Subcutaneous abdominal adipose tissue (tissue), 5 donors: ENCODE measurements at regions not wholly inside any gene's neighbourhood (a gene's known extent, or its start where the extent isn't known, plus 50 kb on each side); places are given as distances from the start of the nearest gene placed in this dataset.

ENCODE experiments used
- H3K27ac ChIP-seq: one replicate; pipeline ENCODE4 v1.7.0; 2013; ENCODE audit warnings: low read depth, mild to moderate bottlenecking, inconsistent platforms, low read length, moderate library complexity
- H3K27me3 ChIP-seq, 5 donors: one replicate each; pipeline ENCODE4 v1.7.0; 2013; ENCODE audit warnings: low read length in 5 of 5, inconsistent platforms in 1 of 5; ENCODE audit not compliant: control insufficient read depth in 5 of 5, insufficient read depth in 4 of 5
- H3K36me3 ChIP-seq, 5 donors: one replicate each; pipeline ENCODE4 v1.7.0; 2013; ENCODE audit warnings: low read length in 5 of 5; ENCODE audit not compliant: control insufficient read depth in 5 of 5, insufficient read depth in 5 of 5
- H3K4me1 ChIP-seq, 5 donors: one replicate each; pipeline ENCODE4 v1.7.0; 2013; ENCODE audit warnings: low read length in 5 of 5, mild to moderate bottlenecking in 3 of 5, moderate library complexity in 1 of 5; ENCODE audit not compliant: control insufficient read depth in 5 of 5, insufficient read depth in 5 of 5
- H3K4me3 ChIP-seq, 5 donors: one replicate each; pipeline ENCODE4 v1.7.0; 2013; ENCODE audit warnings: low read length in 5 of 5, low read depth in 1 of 5
- H3K9ac ChIP-seq, 5 donors: one replicate each; pipeline ENCODE4 v1.7.0; 2013; ENCODE audit warnings: low read length in 5 of 5, mild to moderate bottlenecking in 4 of 5, moderate library complexity in 3 of 5
- H3K9me3 ChIP-seq, 5 donors: one replicate each; pipeline ENCODE4 v1.7.0; 2013; ENCODE audit warnings: low read length in 5 of 5; ENCODE audit not compliant: control insufficient read depth in 5 of 5
- donor health status: healthy.
- donor health status: healthy.
- donor health status: healthy.
- donor health status: healthy.
- donor health status: healthy.

- no peak overlapping the region for H3K4me3 ChIP-seq
- no peak overlapping the region for H3K27ac ChIP-seq
- H3K36me3 ChIP-seq = no peaks in the 10 kb centered on the region
- H3K9ac ChIP-seq = no peak overlapping the region
- no peaks in the 10 kb centered on the region for H3K9me3 ChIP-seq
- H3K27me3 ChIP-seq = no peaks in the 10 kb centered on the region
- H3K4me1 ChIP-seq = peaks cover 0 to 8% (median 0%) of the 10 kb centered on the region in 5 donors
These were observed 244.7 kb downstream of the KCNS3 start for GRCh38 chr2:18123211-18123570.

GRCh38 chr2:18122544-18123210 lies 244.2 kb downstream of the KCNS3 start:
- H3K27me3 ChIP-seq = no peaks in the 10 kb centered on the region
- peaks cover 0 to 8% (median 0%) of the 10 kb centered on the region in 5 donors for H3K4me1 ChIP-seq
- H3K36me3 ChIP-seq = no peaks in the 10 kb centered on the region
- H3K27ac ChIP-seq = no peak overlapping the region
- H3K4me3 ChIP-seq = no peak overlapping the region
- no peak overlapping the region for H3K9ac ChIP-seq
- no peaks in the 10 kb centered on the region for H3K9me3 ChIP-seq

GRCh38 chr2:18119883-18120282 lies 241.4 kb downstream of the KCNS3 start:
- Histone ChIP-seq H3K4me3 (no peak overlapping the region), H3K9ac (no peak overlapping the region), H3K9me3 (no peaks in the 10 kb centered on the region), H3K4me1 (peaks cover 0 to 8% (median 0%) of the 10 kb centered on the region in 5 donors), H3K27ac (no peak overlapping the region), H3K27me3 (no peaks in the 10 kb centered on the region), H3K36me3 (no peaks in the 10 kb centered on the region)

- Histone ChIP-seq H3K27ac (no peak overlapping the region), H3K36me3 (no peaks in the 10 kb centered on the region), H3K4me3 (no peak overlapping the region), H3K9me3 (no peaks in the 10 kb centered on the region), H3K4me1 (peaks cover 0 to 6% (median 0%) of the 10 kb centered on the region in 5 donors), H3K9ac (no peak overlapping the region), H3K27me3 (no peaks in the 10 kb centered on the region)
These were observed 240.2 kb downstream of the KCNS3 start for GRCh38 chr2:18118703-18119102.

GRCh38 chr2:18117592-18117991 lies 239.1 kb downstream of the KCNS3 start:
- H3K4me1 ChIP-seq = peaks cover 0 to 2% (median 0%) of the 10 kb centered on the region in 5 donors
- no peaks in the 10 kb centered on the region for H3K36me3 ChIP-seq
- no peak overlapping the region for H3K27ac ChIP-seq
- no peak overlapping the region for H3K4me3 ChIP-seq
- no peaks in the 10 kb centered on the region for H3K9me3 ChIP-seq
- no peak overlapping the region for H3K9ac ChIP-seq
- no peaks in the 10 kb centered on the region for H3K27me3 ChIP-seq

DNA sequence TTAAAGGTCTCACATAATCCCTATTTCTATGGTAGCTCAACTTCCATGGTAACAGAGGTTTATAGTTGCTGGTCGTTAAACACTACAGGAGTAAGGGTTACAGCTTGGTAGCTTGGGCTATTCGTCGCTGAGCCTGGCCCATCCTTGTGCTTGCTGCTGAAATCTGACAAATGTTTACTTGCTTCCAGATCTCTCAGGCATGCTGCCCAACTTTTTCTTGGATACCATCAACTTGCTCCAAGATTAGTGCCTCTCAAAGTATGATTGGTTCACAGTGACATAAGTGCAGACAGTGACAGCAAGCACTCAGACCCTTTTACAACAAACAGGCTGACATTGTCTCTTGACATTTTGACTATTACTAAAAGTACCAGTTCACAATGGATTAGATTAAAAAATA lies 231.8 kb downstream of the KCNS3 start:
- H3K27ac ChIP-seq = no peak overlapping the region
- no peaks in the 10 kb centered on the region for H3K27me3 ChIP-seq
- no peaks in the 10 kb centered on the region for H3K36me3 ChIP-seq
- H3K4me1 ChIP-seq = no peaks in the 10 kb centered on the region
- no peak overlapping the region for H3K4me3 ChIP-seq
- H3K9me3 ChIP-seq = no peaks in the 10 kb centered on the region
- no peak overlapping the region for H3K9ac ChIP-seq

GRCh38 chr2:18106841-18107240 lies 228.4 kb downstream of the KCNS3 start:
- Histone ChIP-seq H3K9me3 (no peaks in the 10 kb centered on the region), H3K36me3 (no peaks in the 10 kb centered on the region)

GRCh38 chr2:18105929-18106328 lies 227.5 kb downstream of the KCNS3 start:
- no peaks in the 10 kb centered on the region for H3K4me1 ChIP-seq
- H3K9ac ChIP-seq = no peak overlapping the region
- no peak overlapping the region for H3K4me3 ChIP-seq
- no peaks in the 10 kb centered on the region for H3K9me3 ChIP-seq
- no peaks in the 10 kb centered on the region for H3K36me3 ChIP-seq
- H3K27ac ChIP-seq = no peak overlapping the region
- H3K27me3 ChIP-seq = no peaks in the 10 kb centered on the region

More at GRCh38 chr2:18106841-18107240, 228.4 kb downstream of the KCNS3 start:
- no peak overlapping the region for H3K4me3 ChIP-seq
- H3K27ac ChIP-seq = no peak overlapping the region
- no peaks in the 10 kb centered on the region for H3K4me1 ChIP-seq
- H3K27me3 ChIP-seq = no peaks in the 10 kb centered on the region
- no peak overlapping the region for H3K9ac ChIP-seq

DNA sequence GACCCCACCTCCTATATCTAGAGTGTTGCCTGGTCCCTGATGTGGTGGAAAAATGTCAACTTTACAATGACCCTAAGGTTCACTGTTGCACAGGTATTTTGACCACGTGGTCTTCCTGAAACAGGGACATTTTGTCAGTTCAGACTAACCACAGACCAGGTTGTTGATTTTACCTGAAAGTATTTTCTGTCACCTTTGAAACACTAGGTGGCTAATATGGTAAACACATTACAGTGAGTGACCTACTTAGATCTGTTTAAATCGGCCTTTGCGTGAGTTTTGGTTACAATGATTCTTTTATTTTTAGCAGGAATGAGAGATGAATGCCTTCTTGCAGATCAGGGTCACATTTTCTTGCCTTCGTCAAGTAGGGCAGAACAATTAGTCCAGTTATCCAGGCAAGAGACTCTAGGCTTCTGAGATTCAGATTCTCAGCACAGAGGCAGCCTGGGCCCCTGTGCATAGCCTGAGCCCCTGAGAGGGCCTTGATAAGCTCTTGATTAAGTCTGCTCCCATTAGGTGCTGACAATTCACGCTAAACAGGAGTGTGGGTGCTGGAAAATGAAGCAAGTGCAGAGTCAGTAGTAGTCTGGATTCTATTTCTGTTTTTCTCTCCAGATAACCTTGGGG lies 226.2 kb downstream of the KCNS3 start:
- Histone ChIP-seq H3K4me3 (no peak overlapping the region), H3K36me3 (no peaks in the 10 kb centered on the region), H3K27me3 (no peaks in the 10 kb centered on the region), H3K9ac (no peak overlapping the region), H3K4me1 (no peaks in the 10 kb centered on the region), H3K27ac (no peak overlapping the region), H3K9me3 (no peaks in the 10 kb centered on the region)

- no peaks in the 10 kb centered on the region for H3K27me3 ChIP-seq
- H3K9ac ChIP-seq = no peak overlapping the region
- no peak overlapping the region for H3K4me3 ChIP-seq
- no peak overlapping the region for H3K27ac ChIP-seq
- no peaks in the 10 kb centered on the region for H3K36me3 ChIP-seq
- no peaks in the 10 kb centered on the region for H3K9me3 ChIP-seq
- H3K4me1 ChIP-seq = no peaks in the 10 kb centered on the region
These were observed 218.5 kb downstream of the KCNS3 start for GRCh38 chr2:18096836-18097405.
